ENCODE measurements at regions not wholly inside any gene's neighbourhood (a gene's known extent, or its start where the extent isn't known, plus 50 kb on each side); places are given as distances from the start of the nearest gene placed in this dataset.
A peak's percentile ranks its signal among the peaks of the same experiment; 100 is the strongest.
"Not testable (repeated sequence)": the region's sequence is repeated elsewhere in the genome, so short reads cannot be mapped to it uniquely, and the experiment has no call there.

GRCh38 chr14:89697281-89698060 is 257.1 kb downstream of the EFCAB11 start:
- peak; percentile 31 for DNase-seq

- no peak for DNase-seq
These were observed 258.7 kb downstream of the EFCAB11 start for GRCh38 chr14:89695846-89696245.

GRCh38 chr14:89690139-89690538 is 264.4 kb downstream of the EFCAB11 start:
- no peak for DNase-seq

GRCh38 chr14:89689711-89690110 is 264.8 kb downstream of the EFCAB11 start:
- not testable (repeated sequence) for DNase-seq

- no peak for DNase-seq
These were observed 265.9 kb downstream of the EFCAB11 start for GRCh38 chr14:89688507-89689211.

- not testable (repeated sequence) for DNase-seq
These were observed 267.4 kb downstream of the EFCAB11 start for GRCh38 chr14:89687129-89687528.

GRCh38 chr14:89684139-89684538 is 267.1 kb upstream of the FOXN3 start:
- DNase-seq = no peak

GRCh38 chr14:89681086-89682018 is 264.3 kb upstream of the FOXN3 start:
- no peak for DNase-seq

GRCh38 chr14:89680156-89680555 is 263.1 kb upstream of the FOXN3 start:
- no peak for DNase-seq

GRCh38 chr14:89678768-89679167 is 261.7 kb upstream of the FOXN3 start:
- DNase-seq = no peak

GRCh38 chr14:89675590-89675989 is 258.6 kb upstream of the FOXN3 start:
- no peak for DNase-seq

- no peak for DNase-seq
These were observed 257.9 kb upstream of the FOXN3 start for GRCh38 chr14:89674936-89675335.

- no peak for DNase-seq
These were observed 257.2 kb upstream of the FOXN3 start for GRCh38 chr14:89674240-89674639.

GRCh38 chr14:89673512-89674225 is 256.6 kb upstream of the FOXN3 start:
- DNase-seq = peak; percentile 5

- peak; percentile 71 for DNase-seq
These were observed 255.8 kb upstream of the FOXN3 start for GRCh38 chr14:89672636-89673511.

GRCh38 chr14:89669193-89669592 is 252.2 kb upstream of the FOXN3 start:
- DNase-seq = peak; percentile 21

- DNase-seq = no peak
These were observed 250.9 kb upstream of the FOXN3 start for GRCh38 chr14:89667983-89668382.

GRCh38 chr14:89665300-89666081 is 248.5 kb upstream of the FOXN3 start:
- not testable (repeated sequence) for DNase-seq

GRCh38 chr14:89661392-89661791 is 244.4 kb upstream of the FOXN3 start:
- DNase-seq = no peak

GRCh38 chr14:89660625-89661233 is 243.7 kb upstream of the FOXN3 start:
- DNase-seq = not testable (repeated sequence)

Data from hematopoietic multipotent progenitor cell treated with erythropoietin and hydrocortisone succinate and interleukin-3 and kit ligand, for 8 days (in vitro differentiated cells).